HG03159 (cell line): ENCODE measurements at regions not wholly inside any gene's neighbourhood (a gene's known extent, or its start where the extent isn't known, plus 50 kb on each side); places are given as distances from the start of the nearest gene placed in this dataset.

ENCODE experiments used
- ATAC-seq: cut with Tn5 transposase; IDR thresholded peaks from one replicate; pipeline ENCODE4 v1.9.1; 2021; ENCODE audit warnings: mild to moderate bottlenecking, moderate library complexity; ENCODE audit not compliant: unreplicated experiment

GRCh38 chr2:15834381-15835031 lies 105.8 kb upstream of the MYCN start:
- ATAC-seq = no peak

GRCh38 chr2:15835991-15836688 lies 104.2 kb upstream of the MYCN start:
- ATAC-seq = no peak

- ATAC-seq = no peak
Measured at GRCh38 chr2:15836689-15837610, 103.4 kb upstream of the MYCN start.

GRCh38 chr2:15838481-15839090 lies 101.8 kb upstream of the MYCN start:
- no peak for ATAC-seq

- ATAC-seq = no peak
Measured at GRCh38 chr2:15839426-15840124, 100.8 kb upstream of the MYCN start.

GRCh38 chr2:15840148-15840547 lies 100.2 kb upstream of the MYCN start:
- ATAC-seq = no peak

- ATAC-seq = no peak
Measured at GRCh38 chr2:15840969-15841368, 99.4 kb upstream of the MYCN start.

- no peak for ATAC-seq
Measured at GRCh38 chr2:15841776-15842560, 98.4 kb upstream of the MYCN start.

- ATAC-seq = no peak
Measured at GRCh38 chr2:15842758-15843666, 97.3 kb upstream of the MYCN start.

- no peak for ATAC-seq
Measured at GRCh38 chr2:15844211-15844801, 96.0 kb upstream of the MYCN start.

GRCh38 chr2:15845294-15845693 lies 95.1 kb upstream of the MYCN start:
- no peak for ATAC-seq

- no peak for ATAC-seq
Measured at GRCh38 chr2:15845737-15846405, 94.5 kb upstream of the MYCN start.

- no peak for ATAC-seq
Measured at GRCh38 chr2:15846626-15847025, 93.7 kb upstream of the MYCN start.

GRCh38 chr2:15850534-15850933 lies 89.8 kb upstream of the MYCN start:
- no peak for ATAC-seq

- ATAC-seq = no peak
Measured at GRCh38 chr2:15851076-15851693, 89.2 kb upstream of the MYCN start.

- no peak for ATAC-seq
Measured at GRCh38 chr2:15852811-15853210, 87.5 kb upstream of the MYCN start.

- ATAC-seq = no peak
Measured at GRCh38 chr2:15853903-15854302, 86.4 kb upstream of the MYCN start.
